ENCODE measurements at regions not wholly inside any gene's neighbourhood (a gene's known extent, or its start where the extent isn't known, plus 50 kb on each side); places are given as distances from the start of the nearest gene placed in this dataset.

DNA sequence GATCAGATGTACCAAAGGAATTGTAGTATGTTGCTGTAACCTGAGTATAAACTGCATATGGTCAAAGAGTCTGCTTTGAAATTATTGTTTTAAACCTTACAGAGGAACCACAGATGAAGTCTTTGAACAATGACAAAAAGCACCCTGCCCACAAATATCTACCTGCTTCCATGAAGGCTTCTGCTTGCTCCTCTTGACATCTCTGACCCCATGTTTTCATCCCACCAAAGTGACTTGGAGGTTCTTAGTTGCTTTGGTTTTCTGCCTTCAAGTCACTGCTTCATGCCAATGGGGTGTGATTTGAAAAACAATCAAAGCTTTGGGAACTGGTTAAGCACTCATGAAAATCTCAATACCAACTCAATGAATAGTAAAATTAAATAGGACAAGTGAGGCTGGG, 194.6 kb upstream of the ACTBL2 start:
- Mint-ChIP-seq H3K4me3 (no peak overlapping the region), H3K27me3 (peaks cover 5% of the 10 kb centered on the region), H3K36me3 (no peaks in the 10 kb centered on the region), H3K27ac (no peak overlapping the region), H3K9me3 (ENCODE audit: low read depth) (no peaks in the 10 kb centered on the region), H3K4me1 (ENCODE audit: low read depth) (no peaks in the 10 kb centered on the region)

DNA sequence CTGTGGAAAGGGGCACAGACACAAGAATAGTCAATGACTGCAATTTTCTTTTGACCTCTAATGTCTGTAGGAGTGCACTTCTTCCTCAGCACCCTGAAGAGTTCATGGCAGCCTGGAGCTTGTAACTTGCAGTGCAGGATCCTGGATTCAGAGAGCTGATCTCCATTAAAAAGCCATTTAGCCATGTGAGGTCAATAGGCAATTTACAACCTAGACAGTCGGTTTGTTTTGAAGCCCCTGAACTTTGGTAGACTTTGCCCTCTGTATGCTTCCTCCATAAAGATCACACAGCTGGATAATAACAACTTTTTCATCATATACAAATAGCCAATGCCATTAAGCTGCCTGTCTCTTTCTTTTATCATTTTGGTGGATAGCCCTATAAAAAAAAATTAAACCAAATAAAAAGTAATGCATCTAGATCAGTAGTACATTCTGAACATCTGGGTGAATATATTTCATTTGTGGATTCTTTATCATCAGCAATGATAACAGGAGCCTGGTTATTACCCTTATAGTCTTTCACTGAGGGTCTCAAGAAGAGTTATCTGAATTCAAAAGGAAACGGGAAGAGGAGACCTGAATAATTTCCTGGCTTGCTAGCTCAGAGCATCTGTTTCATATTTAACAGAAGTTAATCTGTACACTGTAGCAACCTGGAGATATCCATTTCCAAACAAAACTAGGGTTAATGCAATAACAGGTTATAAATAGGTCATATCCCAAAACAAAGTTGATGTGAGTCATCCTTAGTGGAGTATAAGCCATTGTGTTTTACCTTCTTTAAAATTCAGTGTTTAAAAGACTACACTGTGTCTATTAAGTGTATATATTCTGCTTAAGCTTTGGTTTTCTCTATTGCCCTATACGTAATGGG, 193.8 kb upstream of the ACTBL2 start:
- Mint-ChIP-seq H3K9me3 (ENCODE audit: low read depth) (no peaks in the 10 kb centered on the region), H3K27me3 (peaks cover 5% of the 10 kb centered on the region), H3K36me3 (no peaks in the 10 kb centered on the region), H3K4me3 (no peak overlapping the region), H3K4me1 (ENCODE audit: low read depth) (no peaks in the 10 kb centered on the region), H3K27ac (no peak overlapping the region)

GRCh38 chr5:57675236-57675635, 192.6 kb upstream of the ACTBL2 start:
- Mint-ChIP-seq H3K36me3 (no peaks in the 10 kb centered on the region), H3K9me3 (ENCODE audit: low read depth) (no peaks in the 10 kb centered on the region), H3K4me1 (ENCODE audit: low read depth) (no peaks in the 10 kb centered on the region), H3K27ac (no peak overlapping the region), H3K4me3 (no peak overlapping the region), H3K27me3 (peaks cover 5% of the 10 kb centered on the region)

- Mint-ChIP-seq H3K9me3 (ENCODE audit: low read depth) (no peaks in the 10 kb centered on the region), H3K27ac (no peak overlapping the region), H3K4me1 (ENCODE audit: low read depth) (no peaks in the 10 kb centered on the region), H3K36me3 (no peaks in the 10 kb centered on the region), H3K27me3 (no peaks in the 10 kb centered on the region), H3K4me3 (no peak overlapping the region)
Observed at GRCh38 chr5:57671371-57671770, 188.8 kb upstream of the ACTBL2 start.

DNA sequence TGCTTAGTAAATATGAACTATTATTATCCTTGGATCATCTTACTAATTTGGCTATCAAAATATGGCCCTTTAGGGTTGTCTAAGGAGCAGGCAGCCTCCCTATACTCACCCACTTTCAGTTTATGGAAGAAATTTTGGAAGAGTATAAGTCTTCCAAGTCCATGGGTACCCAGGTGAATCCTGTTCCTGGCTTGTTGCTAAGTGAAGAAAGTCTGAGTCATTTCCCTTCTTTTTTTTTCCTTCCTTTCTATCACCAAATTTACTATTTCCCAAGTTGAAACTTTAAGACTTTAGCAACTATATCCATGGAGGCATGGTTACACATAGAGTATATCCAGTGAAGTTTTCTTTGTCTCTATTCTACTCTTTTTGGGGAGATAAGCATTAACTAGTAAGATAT, 184.0 kb upstream of the ACTBL2 start:
- Mint-ChIP-seq H3K27me3 (no peaks in the 10 kb centered on the region), H3K36me3 (no peaks in the 10 kb centered on the region), H3K4me1 (ENCODE audit: low read depth) (no peaks in the 10 kb centered on the region), H3K9me3 (ENCODE audit: low read depth) (no peaks in the 10 kb centered on the region), H3K27ac (no peak overlapping the region), H3K4me3 (no peak overlapping the region)

GRCh38 chr5:57665146-57665936, 182.7 kb upstream of the ACTBL2 start:
- no peak overlapping the region for H3K4me3 Mint-ChIP-seq
- H3K36me3 Mint-ChIP-seq: no peaks in the 10 kb centered on the region
- no peaks in the 10 kb centered on the region for H3K27me3 Mint-ChIP-seq
- H3K9me3 Mint-ChIP-seq (ENCODE audit: low read depth): no peaks in the 10 kb centered on the region
- H3K4me1 Mint-ChIP-seq (ENCODE audit: low read depth): no peaks in the 10 kb centered on the region
- H3K27ac Mint-ChIP-seq: no peak overlapping the region

DNA sequence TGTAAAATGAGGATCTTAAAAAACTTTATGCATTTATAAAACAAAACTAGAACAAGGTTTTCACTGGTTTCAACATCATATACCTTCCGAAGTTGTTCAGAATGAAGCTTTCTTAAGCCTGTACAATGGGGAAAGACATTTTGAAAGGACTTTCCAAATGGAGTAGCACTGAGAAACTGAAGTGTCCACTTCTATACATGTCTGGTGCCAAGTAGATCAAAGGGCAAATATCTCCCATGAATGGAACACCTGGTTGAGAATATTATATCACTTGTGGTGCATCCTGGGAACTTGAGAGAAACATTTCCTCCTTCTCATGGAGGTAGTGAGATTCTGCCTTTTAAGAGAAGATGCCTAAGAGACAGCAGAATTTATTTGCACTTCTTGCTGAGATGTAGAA, 182.1 kb upstream of the ACTBL2 start:
- no peaks in the 10 kb centered on the region for H3K27me3 Mint-ChIP-seq
- H3K4me3 Mint-ChIP-seq: no peak overlapping the region
- H3K36me3 Mint-ChIP-seq: no peaks in the 10 kb centered on the region
- no peaks in the 10 kb centered on the region for H3K4me1 Mint-ChIP-seq (ENCODE audit: low read depth)
- H3K27ac Mint-ChIP-seq: no peak overlapping the region
- H3K9me3 Mint-ChIP-seq (ENCODE audit: low read depth): no peaks in the 10 kb centered on the region

GRCh38 chr5:57663466-57663865, 180.9 kb upstream of the ACTBL2 start:
- no peaks in the 10 kb centered on the region for H3K9me3 Mint-ChIP-seq (ENCODE audit: low read depth)
- H3K4me3 Mint-ChIP-seq: no peak overlapping the region
- no peaks in the 10 kb centered on the region for H3K4me1 Mint-ChIP-seq (ENCODE audit: low read depth)
- no peaks in the 10 kb centered on the region for H3K36me3 Mint-ChIP-seq
- peak overlapping the region; percentile 5 for H3K27ac Mint-ChIP-seq
- no peaks in the 10 kb centered on the region for H3K27me3 Mint-ChIP-seq

DNA sequence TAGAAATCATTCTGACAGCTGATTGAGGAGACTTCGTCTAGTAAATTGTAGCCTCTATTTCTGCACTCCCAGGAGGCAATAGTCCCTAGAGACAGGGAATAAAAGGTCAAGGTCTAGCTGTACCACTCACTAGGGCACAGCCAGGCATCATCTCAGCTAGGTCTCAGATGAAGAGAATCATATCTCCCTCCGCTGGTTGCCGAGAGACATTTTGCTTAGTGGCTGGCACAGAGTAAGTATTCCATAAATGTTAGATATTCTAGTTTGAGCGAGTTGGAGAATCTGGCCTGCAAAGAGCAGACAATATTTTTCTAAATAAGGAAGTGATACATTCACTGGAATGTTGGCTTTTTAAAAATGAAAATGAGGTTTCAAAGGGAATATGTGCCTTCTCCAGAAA, 180.4 kb upstream of the ACTBL2 start:
- no peaks in the 10 kb centered on the region for H3K4me1 Mint-ChIP-seq (ENCODE audit: low read depth)

DNA sequence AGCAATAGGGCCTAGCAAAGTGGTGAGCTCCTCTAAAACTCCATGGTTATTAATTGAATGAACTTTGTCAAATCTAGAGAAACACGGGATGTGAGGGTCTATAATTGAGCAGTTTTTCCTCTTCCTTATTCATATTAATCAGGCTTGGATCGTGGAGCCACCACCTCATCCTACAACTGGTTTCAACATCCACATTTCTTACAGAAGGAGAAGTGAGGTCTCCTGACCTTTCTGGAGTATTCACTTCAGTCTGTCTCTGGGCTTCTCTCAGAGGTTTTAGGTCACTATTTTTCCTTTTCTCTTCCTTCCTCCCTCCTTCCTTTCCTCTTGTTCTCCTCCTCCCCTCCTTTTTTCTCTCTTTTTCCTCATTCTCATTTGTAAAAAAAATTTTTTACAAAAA, 177.3 kb upstream of the ACTBL2 start:
- Mint-ChIP-seq H3K36me3 (no peaks in the 10 kb centered on the region), H3K4me3 (no peak overlapping the region), H3K4me1 (ENCODE audit: low read depth) (no peaks in the 10 kb centered on the region), H3K27me3 (no peaks in the 10 kb centered on the region), H3K9me3 (ENCODE audit: low read depth) (no peaks in the 10 kb centered on the region), H3K27ac (no peak overlapping the region)

More for the DNA sequence above, 180.4 kb upstream of the ACTBL2 start:
- no peaks in the 10 kb centered on the region for H3K9me3 Mint-ChIP-seq (ENCODE audit: low read depth)
- H3K36me3 Mint-ChIP-seq: no peaks in the 10 kb centered on the region
- peak overlapping the region; percentile 5 for H3K27ac Mint-ChIP-seq
- H3K27me3 Mint-ChIP-seq: no peaks in the 10 kb centered on the region
- no peak overlapping the region for H3K4me3 Mint-ChIP-seq

GRCh38 chr5:57658018-57658417, 175.4 kb upstream of the ACTBL2 start:
- Mint-ChIP-seq H3K9me3 (ENCODE audit: low read depth) (no peaks in the 10 kb centered on the region), H3K4me1 (ENCODE audit: low read depth) (no peaks in the 10 kb centered on the region), H3K27ac (no peak overlapping the region), H3K4me3 (no peak overlapping the region), H3K36me3 (no peaks in the 10 kb centered on the region), H3K27me3 (peaks cover 2% of the 10 kb centered on the region)

DNA sequence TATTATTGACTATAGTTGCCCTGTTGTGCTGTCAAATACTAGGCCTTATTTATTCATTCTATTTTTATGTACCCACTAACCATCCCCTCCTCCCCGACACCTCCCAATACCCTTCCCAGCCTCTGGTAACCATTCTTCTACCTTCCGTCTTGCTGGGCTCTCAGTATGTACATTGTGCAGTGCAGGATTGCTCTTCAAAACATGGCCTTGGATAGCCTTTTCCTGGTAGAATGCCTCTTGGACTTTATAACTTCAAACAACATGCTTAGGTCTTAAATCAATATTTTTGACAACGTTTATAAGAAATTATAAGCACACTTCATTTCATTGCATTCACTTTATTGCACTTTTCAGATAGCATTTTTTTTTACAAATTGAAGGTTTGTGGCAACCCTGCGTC, 172.6 kb upstream of the ACTBL2 start:
- Mint-ChIP-seq H3K9me3 (ENCODE audit: low read depth) (no peaks in the 10 kb centered on the region), H3K4me1 (ENCODE audit: low read depth) (no peaks in the 10 kb centered on the region), H3K4me3 (no peak overlapping the region), H3K27me3 (peaks cover 5% of the 10 kb centered on the region), H3K36me3 (no peaks in the 10 kb centered on the region), H3K27ac (no peak overlapping the region)

- Mint-ChIP-seq H3K9me3 (ENCODE audit: low read depth) (peaks cover 2% of the 10 kb centered on the region), H3K36me3 (no peaks in the 10 kb centered on the region), H3K4me1 (ENCODE audit: low read depth) (no peaks in the 10 kb centered on the region), H3K27me3 (peaks cover 13% of the 10 kb centered on the region), H3K27ac (no peak overlapping the region), H3K4me3 (no peak overlapping the region)
Observed at GRCh38 chr5:57653636-57654290, 171.2 kb upstream of the ACTBL2 start.

- Mint-ChIP-seq H3K27ac (no peak overlapping the region), H3K36me3 (no peaks in the 10 kb centered on the region), H3K4me3 (no peak overlapping the region), H3K4me1 (ENCODE audit: low read depth) (no peaks in the 10 kb centered on the region), H3K9me3 (ENCODE audit: low read depth) (peaks cover 7% of the 10 kb centered on the region), H3K27me3 (peaks cover 13% of the 10 kb centered on the region)
Observed at GRCh38 chr5:57651127-57651526, 168.5 kb upstream of the ACTBL2 start.
